ENCODE measurements at regions not wholly inside any gene's neighbourhood (a gene's known extent, or its start where the extent isn't known, plus 50 kb on each side); places are given as distances from the start of the nearest gene placed in this dataset.
"Not testable (repeated sequence)": the region's sequence is repeated elsewhere in the genome, so short reads cannot be mapped to it uniquely, and the experiment has no call there.

GRCh38 chr3:6680119-6680806, 180.7 kb upstream of the GRM7 start:
- DNase-seq (ENCODE audit: low read depth, low spot score) = no peak

- DNase-seq (ENCODE audit: low read depth, low spot score) = no peak
Measured at GRCh38 chr3:6697285-6697684, 163.6 kb upstream of the GRM7 start.

GRCh38 chr3:6697722-6698121, 163.2 kb upstream of the GRM7 start:
- no peak for DNase-seq (ENCODE audit: low read depth, low spot score)

GRCh38 chr3:6704817-6705216, 156.1 kb upstream of the GRM7 start:
- not testable (repeated sequence) for DNase-seq (ENCODE audit: low read depth, low spot score)

GRCh38 chr3:6706777-6707176, 154.1 kb upstream of the GRM7 start:
- DNase-seq (ENCODE audit: low read depth, low spot score) = no peak

GRCh38 chr3:6709178-6709577, 151.7 kb upstream of the GRM7 start:
- no peak for DNase-seq (ENCODE audit: low read depth, low spot score)

GRCh38 chr3:6714962-6715361, 146.0 kb upstream of the GRM7 start:
- no peak for DNase-seq (ENCODE audit: low read depth, low spot score)

- no peak for DNase-seq (ENCODE audit: low read depth, low spot score)
Measured at GRCh38 chr3:6716420-6716819, 144.5 kb upstream of the GRM7 start.

GRCh38 chr3:6717026-6717943, 143.6 kb upstream of the GRM7 start:
- no peak for DNase-seq (ENCODE audit: low read depth, low spot score)

- no peak for DNase-seq (ENCODE audit: low read depth, low spot score)
Measured at GRCh38 chr3:6719999-6720398, 140.9 kb upstream of the GRM7 start.

- DNase-seq (ENCODE audit: low read depth, low spot score) = no peak
Measured at GRCh38 chr3:6721491-6721890, 139.4 kb upstream of the GRM7 start.

- no peak for DNase-seq (ENCODE audit: low read depth, low spot score)
Measured at GRCh38 chr3:6723205-6723604, 137.7 kb upstream of the GRM7 start.

GRCh38 chr3:6726811-6727210, 134.1 kb upstream of the GRM7 start:
- no peak for DNase-seq (ENCODE audit: low read depth, low spot score)

GRCh38 chr3:6732807-6733206, 128.1 kb upstream of the GRM7 start:
- DNase-seq (ENCODE audit: low read depth, low spot score) = no peak

- DNase-seq (ENCODE audit: low read depth, low spot score) = no peak
Measured at GRCh38 chr3:6733699-6734394, 127.1 kb upstream of the GRM7 start.

GRCh38 chr3:6734395-6734746, 126.5 kb upstream of the GRM7 start:
- no peak for DNase-seq (ENCODE audit: low read depth, low spot score)

- DNase-seq (ENCODE audit: low read depth, low spot score) = no peak
Measured at GRCh38 chr3:6736836-6737629, 123.9 kb upstream of the GRM7 start.

GRCh38 chr3:6737630-6738029, 123.3 kb upstream of the GRM7 start:
- no peak for DNase-seq (ENCODE audit: low read depth, low spot score)

GRCh38 chr3:6739288-6739687, 121.6 kb upstream of the GRM7 start:
- no peak for DNase-seq (ENCODE audit: low read depth, low spot score)

GRCh38 chr3:6743067-6743720, 117.7 kb upstream of the GRM7 start:
- DNase-seq (ENCODE audit: low read depth, low spot score) = no peak

- DNase-seq (ENCODE audit: low read depth, low spot score) = no peak
Measured at GRCh38 chr3:6746443-6746842, 114.5 kb upstream of the GRM7 start.

Measured in iPS DF 19.7 (cell line).